HEK293 (cell line): ENCODE measurements at regions not wholly inside any gene's neighbourhood (a gene's known extent, or its start where the extent isn't known, plus 50 kb on each side); places are given as distances from the start of the nearest gene placed in this dataset.

Source experiments
- CTCF ChIP-seq: fragments of 450-650 bp; formaldehyde crosslinking; IDR thresholded peaks from 2 replicates; pipeline ENCODE4 v1.5.1; 2016; ENCODE audit warnings: missing biosample characterization, missing genetic modification characterization
- KLF16 ChIP-seq: fragments of 450-650 bp; formaldehyde crosslinking; IDR thresholded peaks from 2 replicates; pipeline ENCODE4 v1.5.1; 2017; ENCODE audit warnings: missing biosample characterization, missing genetic modification characterization

GRCh38 chr7:89728481-89728880, 425.8 kb upstream of the STEAP1 start:
- TF ChIP-seq KLF16 (no peak), CTCF (no peak)
